ENCODE measurements at regions not wholly inside any gene's neighbourhood (a gene's known extent, or its start where the extent isn't known, plus 50 kb on each side); places are given as distances from the start of the nearest gene placed in this dataset.

- H3K9ac ChIP-seq (ENCODE audit: low read length in 2 of 2), result no peak overlapping the region
- H3K27ac ChIP-seq (ENCODE audit: low read length), result no peak overlapping the region
- H3K4me1 ChIP-seq (ENCODE audit: control insufficient read depth, insufficient read depth, low read length), result peaks cover 4% of the 10 kb centered on the region
- peaks cover 0 to 3% of the 10 kb centered on the region in 2 donors for H3K9me3 ChIP-seq (ENCODE audit: control insufficient read depth in 2 of 2, low read length in 2 of 2)
- H3K27me3 ChIP-seq (ENCODE audit: control insufficient read depth in 1 of 2, insufficient read depth in 2 of 2, low read length in 2 of 2), result peaks cover 14 to 20% of the 10 kb centered on the region in 2 donors
- no peaks in the 10 kb centered on the region for H3K36me3 ChIP-seq (ENCODE audit: control insufficient read depth in 2 of 2, insufficient read depth in 2 of 2, low read length in 2 of 2)
- H3K4me3 ChIP-seq (ENCODE audit: low read length in 2 of 2), result no peak overlapping the region
Observed at GRCh38 chr22:49721211-49721763, 106.4 kb downstream of the BRD1 start.

- H3K36me3 ChIP-seq (ENCODE audit: control insufficient read depth in 2 of 2, insufficient read depth in 2 of 2, low read length in 2 of 2), result no peaks in the 10 kb centered on the region
- H3K27ac ChIP-seq (ENCODE audit: low read length), result no peak overlapping the region
- H3K4me3 ChIP-seq (ENCODE audit: low read length in 2 of 2), result no peak overlapping the region
- H3K9me3 ChIP-seq (ENCODE audit: control insufficient read depth in 2 of 2, low read length in 2 of 2), result peaks cover 0 to 3% of the 10 kb centered on the region in 2 donors
- no peak overlapping the region for H3K9ac ChIP-seq (ENCODE audit: low read length in 2 of 2)
- H3K27me3 ChIP-seq (ENCODE audit: control insufficient read depth in 1 of 2, insufficient read depth in 2 of 2, low read length in 2 of 2), result peaks cover 10 to 15% of the 10 kb centered on the region in 2 donors
- H3K4me1 ChIP-seq (ENCODE audit: control insufficient read depth, insufficient read depth, low read length), result peaks cover 4% of the 10 kb centered on the region
Observed at GRCh38 chr22:49720279-49720959, 107.3 kb downstream of the BRD1 start.

- Histone ChIP-seq H3K4me3 (ENCODE audit: low read length in 2 of 2) (no peak overlapping the region), H3K27ac (ENCODE audit: low read length) (no peak overlapping the region), H3K27me3 (ENCODE audit: control insufficient read depth in 1 of 2, insufficient read depth in 2 of 2, low read length in 2 of 2) (peaks cover under 1 to 10% of the 10 kb centered on the region in 2 donors), H3K9me3 (ENCODE audit: control insufficient read depth in 2 of 2, low read length in 2 of 2) (peaks cover 0 to 3% of the 10 kb centered on the region in 2 donors), H3K4me1 (ENCODE audit: control insufficient read depth, insufficient read depth, low read length) (no peaks in the 10 kb centered on the region), H3K9ac (ENCODE audit: low read length in 2 of 2) (no peak overlapping the region), H3K36me3 (ENCODE audit: control insufficient read depth in 2 of 2, insufficient read depth in 2 of 2, low read length in 2 of 2) (no peaks in the 10 kb centered on the region)
Observed at GRCh38 chr22:49719046-49719445, 108.6 kb downstream of the BRD1 start.

GRCh38 chr22:49718396-49718795, 109.3 kb downstream of the BRD1 start:
- Histone ChIP-seq H3K9me3 (ENCODE audit: control insufficient read depth in 2 of 2, low read length in 2 of 2) (peaks cover 0 to 5% of the 10 kb centered on the region in 2 donors), H3K36me3 (ENCODE audit: control insufficient read depth in 2 of 2, insufficient read depth in 2 of 2, low read length in 2 of 2) (no peaks in the 10 kb centered on the region), H3K4me3 (ENCODE audit: low read length in 2 of 2) (no peak overlapping the region), H3K27me3 (ENCODE audit: control insufficient read depth in 1 of 2, insufficient read depth in 2 of 2, low read length in 2 of 2) (peaks cover 0 to 8% of the 10 kb centered on the region in 2 donors), H3K4me1 (ENCODE audit: control insufficient read depth, insufficient read depth, low read length) (no peaks in the 10 kb centered on the region), H3K9ac (ENCODE audit: low read length in 2 of 2) (no peak overlapping the region), H3K27ac (ENCODE audit: low read length) (no peak overlapping the region)

- Histone ChIP-seq H3K27me3 (ENCODE audit: control insufficient read depth in 1 of 2, insufficient read depth in 2 of 2, low read length in 2 of 2) (peaks cover 4 to 14% of the 10 kb centered on the region in 2 donors), H3K4me3 (ENCODE audit: low read length in 2 of 2) (no peak overlapping the region), H3K9ac (ENCODE audit: low read length in 2 of 2) (no peak overlapping the region), H3K4me1 (ENCODE audit: control insufficient read depth, insufficient read depth, low read length) (no peaks in the 10 kb centered on the region), H3K9me3 (ENCODE audit: control insufficient read depth in 2 of 2, low read length in 2 of 2) (peaks cover 0 to 5% of the 10 kb centered on the region in 2 donors), H3K36me3 (ENCODE audit: control insufficient read depth in 2 of 2, insufficient read depth in 2 of 2, low read length in 2 of 2) (no peaks in the 10 kb centered on the region), H3K27ac (ENCODE audit: low read length) (no peak overlapping the region)
Observed at GRCh38 chr22:49717322-49717919, 110.3 kb downstream of the BRD1 start.

GRCh38 chr22:49716441-49716840, 111.2 kb downstream of the BRD1 start:
- Histone ChIP-seq H3K27ac (ENCODE audit: low read length) (no peak overlapping the region), H3K36me3 (ENCODE audit: control insufficient read depth in 2 of 2, insufficient read depth in 2 of 2, low read length in 2 of 2) (no peaks in the 10 kb centered on the region), H3K27me3 (ENCODE audit: control insufficient read depth in 1 of 2, insufficient read depth in 2 of 2, low read length in 2 of 2) (peaks cover 10 to 20% of the 10 kb centered on the region in 2 donors), H3K4me1 (ENCODE audit: control insufficient read depth, insufficient read depth, low read length) (no peaks in the 10 kb centered on the region), H3K4me3 (ENCODE audit: low read length in 2 of 2) (no peak overlapping the region), H3K9me3 (ENCODE audit: control insufficient read depth in 2 of 2, low read length in 2 of 2) (peaks cover 0 to 5% of the 10 kb centered on the region in 2 donors), H3K9ac (ENCODE audit: low read length in 2 of 2) (no peak overlapping the region)

- no peaks in the 10 kb centered on the region for H3K4me1 ChIP-seq (ENCODE audit: control insufficient read depth, insufficient read depth, low read length)
- peaks cover 0 to 13% of the 10 kb centered on the region in 2 donors for H3K9me3 ChIP-seq (ENCODE audit: control insufficient read depth in 2 of 2, low read length in 2 of 2)
- H3K27ac ChIP-seq (ENCODE audit: low read length), result no peak overlapping the region
- no peak overlapping the region for H3K4me3 ChIP-seq (ENCODE audit: low read length in 2 of 2)
- H3K9ac ChIP-seq (ENCODE audit: low read length in 2 of 2), result no peak overlapping the region
- no peaks in the 10 kb centered on the region for H3K36me3 ChIP-seq (ENCODE audit: control insufficient read depth in 2 of 2, insufficient read depth in 2 of 2, low read length in 2 of 2)
- peaks cover 12 to 23% of the 10 kb centered on the region in 2 donors for H3K27me3 ChIP-seq (ENCODE audit: control insufficient read depth in 1 of 2, insufficient read depth in 2 of 2, low read length in 2 of 2)
Observed at GRCh38 chr22:49715450-49715849, 112.2 kb downstream of the BRD1 start.

GRCh38 chr22:49713003-49713402, 114.7 kb downstream of the BRD1 start:
- Histone ChIP-seq H3K4me3 (ENCODE audit: low read length in 2 of 2) (no peak overlapping the region), H3K27ac (ENCODE audit: low read length) (no peak overlapping the region), H3K36me3 (ENCODE audit: control insufficient read depth in 2 of 2, insufficient read depth in 2 of 2, low read length in 2 of 2) (no peaks in the 10 kb centered on the region), H3K4me1 (ENCODE audit: control insufficient read depth, insufficient read depth, low read length) (no peaks in the 10 kb centered on the region), H3K27me3 (ENCODE audit: control insufficient read depth in 1 of 2, insufficient read depth in 2 of 2, low read length in 2 of 2) (peaks cover 17 to 25% of the 10 kb centered on the region in 2 donors), H3K9ac (ENCODE audit: low read length in 2 of 2) (no peak overlapping the region), H3K9me3 (ENCODE audit: control insufficient read depth in 2 of 2, low read length in 2 of 2) (peaks cover 9 to 29% of the 10 kb centered on the region in 2 donors)

- Histone ChIP-seq H3K4me3 (ENCODE audit: low read length in 2 of 2) (no peak overlapping the region), H3K27me3 (ENCODE audit: control insufficient read depth in 1 of 2, insufficient read depth in 2 of 2, low read length in 2 of 2) (peaks cover 17 to 25% of the 10 kb centered on the region in 2 donors), H3K9me3 (ENCODE audit: control insufficient read depth in 2 of 2, low read length in 2 of 2) (peaks cover 9 to 31% of the 10 kb centered on the region in 2 donors), H3K4me1 (ENCODE audit: control insufficient read depth, insufficient read depth, low read length) (no peaks in the 10 kb centered on the region), H3K36me3 (ENCODE audit: control insufficient read depth in 2 of 2, insufficient read depth in 2 of 2, low read length in 2 of 2) (no peaks in the 10 kb centered on the region), H3K9ac (ENCODE audit: low read length in 2 of 2) (no peak overlapping the region), H3K27ac (ENCODE audit: low read length) (no peak overlapping the region)
Observed at GRCh38 chr22:49712195-49712791, 115.4 kb downstream of the BRD1 start.

GRCh38 chr22:49710746-49711145, 116.9 kb downstream of the BRD1 start:
- Histone ChIP-seq H3K27ac (ENCODE audit: low read length) (no peak overlapping the region), H3K4me3 (ENCODE audit: low read length in 2 of 2) (no peak overlapping the region), H3K9me3 (ENCODE audit: control insufficient read depth in 2 of 2, low read length in 2 of 2) (peaks cover 9 to 31% of the 10 kb centered on the region in 2 donors), H3K9ac (ENCODE audit: low read length in 2 of 2) (no peak overlapping the region), H3K36me3 (ENCODE audit: control insufficient read depth in 2 of 2, insufficient read depth in 2 of 2, low read length in 2 of 2) (no peaks in the 10 kb centered on the region), H3K27me3 (ENCODE audit: control insufficient read depth in 1 of 2, insufficient read depth in 2 of 2, low read length in 2 of 2) (peaks cover 20 to 21% of the 10 kb centered on the region in 2 donors), H3K4me1 (ENCODE audit: control insufficient read depth, insufficient read depth, low read length) (no peaks in the 10 kb centered on the region)

Data from stomach smooth muscle (tissue), 2 donors.